Stimulated activated CD4-positive, alpha-beta T cell treated with anti-CD3 and anti-CD28 coated beads, Interleukin-15, amount 100 ng/mL, for 1 hour (primary cell): ENCODE measurements at regions not wholly inside any gene's neighbourhood (a gene's known extent, or its start where the extent isn't known, plus 50 kb on each side); places are given as distances from the start of the nearest gene placed in this dataset.

Experiments used
- DNase-seq, 2 donors: peaks; one replicate each; pipeline ENCODE4 v3.0.0-alpha.2; 2020; ENCODE audit warnings: low read depth in 1 of 2, low spot score in 1 of 2

DNA sequence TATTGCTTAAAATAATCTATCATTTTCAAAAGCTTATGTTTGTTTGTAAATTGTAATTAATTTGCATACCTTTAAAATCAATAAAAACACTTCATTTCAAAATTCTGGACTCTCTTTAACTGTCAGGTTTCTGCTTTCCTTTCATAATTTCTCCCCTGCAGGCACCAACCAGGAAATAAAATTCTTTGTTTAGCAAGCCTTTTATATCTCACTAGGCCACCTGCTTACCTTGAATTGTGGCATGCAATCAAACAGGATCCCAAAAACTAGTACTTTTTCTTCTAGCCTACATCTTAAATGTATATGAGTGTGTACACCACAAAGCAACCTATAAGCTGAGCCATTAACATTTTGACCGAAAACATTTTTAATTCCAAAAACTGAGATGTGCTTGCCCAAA is 233.1 kb downstream of the NR4A2 start:
- DNase-seq = no peak

DNA sequence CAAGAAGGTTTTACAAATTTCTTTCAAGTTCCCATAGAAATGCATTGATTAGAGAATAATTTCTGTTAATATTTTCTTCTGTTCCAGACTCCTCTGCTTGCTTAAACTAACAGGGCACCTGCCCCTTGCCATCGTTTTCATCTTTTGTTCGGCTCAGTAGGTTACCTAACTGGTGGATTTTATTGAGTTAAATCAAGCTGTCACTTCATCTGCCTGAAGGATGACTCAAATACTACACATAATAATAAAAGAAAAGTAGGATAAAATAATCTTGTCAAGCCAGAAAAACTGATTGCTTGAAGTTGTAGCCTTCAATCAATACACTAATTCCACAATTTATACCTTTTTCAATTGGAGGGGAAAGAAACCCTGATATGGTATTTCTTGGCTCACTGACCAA is 234.0 kb downstream of the NR4A2 start:
- no peak for DNase-seq

DNA sequence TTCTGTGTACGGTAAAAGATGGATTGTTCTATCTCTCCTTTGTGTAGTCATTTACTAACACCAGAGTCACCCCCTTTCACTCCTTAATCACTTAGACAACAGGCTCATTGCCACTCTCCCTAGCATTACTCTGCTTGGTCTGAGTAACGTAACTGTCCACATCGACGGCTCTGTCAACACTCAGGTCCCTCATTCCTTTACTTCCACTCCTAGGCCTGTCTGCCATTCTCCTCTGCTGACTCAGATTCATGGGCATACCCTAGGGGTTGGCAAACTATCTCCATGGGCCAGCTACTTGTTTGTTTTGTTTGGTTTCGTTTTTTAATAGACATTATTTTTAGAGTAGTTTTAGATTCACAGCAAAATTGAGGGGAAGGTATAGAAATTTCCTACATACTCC is 243.9 kb downstream of the NR4A2 start:
- DNase-seq = no peak

DNA sequence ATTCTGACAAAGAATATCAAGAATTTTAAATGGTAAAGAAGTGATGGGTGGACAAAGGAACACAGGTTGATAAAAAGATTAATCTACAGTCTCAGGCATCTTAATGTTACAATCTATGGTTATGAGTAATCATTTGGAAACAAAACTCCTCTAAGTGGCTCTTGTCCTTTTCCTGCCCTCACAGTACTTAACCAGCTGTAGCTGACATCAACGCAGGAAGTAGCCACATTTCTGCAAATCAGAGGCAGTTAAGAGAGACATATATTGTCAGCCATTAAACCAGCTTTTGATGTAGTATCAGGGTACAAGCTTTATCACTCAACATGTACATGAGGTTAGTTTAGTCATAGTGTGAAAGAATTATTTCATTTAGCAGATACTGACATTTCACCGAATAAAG is 244.6 kb downstream of the NR4A2 start:
- DNase-seq = no peak

DNA sequence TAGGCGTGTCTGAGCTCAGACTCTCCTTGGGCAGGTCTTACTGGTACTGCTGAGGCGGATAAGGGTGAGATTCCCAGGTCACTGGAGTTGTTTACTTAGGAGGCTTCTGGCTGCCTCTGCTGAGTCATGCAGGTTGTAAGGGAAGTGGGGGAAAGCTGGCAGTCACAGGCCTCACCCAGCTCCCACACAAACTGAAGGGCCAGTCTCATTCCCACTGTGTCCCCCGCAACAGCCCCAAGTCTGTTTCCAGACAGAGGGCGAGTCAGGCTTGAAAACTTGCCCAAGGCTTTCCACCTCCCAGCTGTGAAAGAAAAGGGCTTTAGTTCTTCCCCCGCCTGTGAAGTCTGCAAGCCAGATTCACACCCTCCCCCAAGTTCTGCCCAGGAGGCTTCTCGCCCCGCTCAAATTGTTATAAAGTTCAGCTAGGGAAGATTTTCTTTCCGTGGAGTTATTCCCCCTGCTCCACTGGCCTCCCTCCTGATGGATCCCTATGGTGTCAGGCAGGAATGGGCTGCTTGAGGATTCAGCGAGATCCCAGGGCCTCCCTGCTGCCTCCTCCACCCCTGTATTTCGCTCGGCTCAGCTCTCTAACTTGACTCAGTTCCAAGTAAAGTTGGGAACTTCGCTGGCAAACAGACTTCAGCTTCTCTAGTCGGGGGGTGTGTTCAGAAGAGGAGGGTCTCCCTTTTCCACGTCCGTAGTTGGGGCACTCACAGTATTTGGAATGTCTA is 248.6 kb downstream of the NR4A2 start:
- DNase-seq = no peak

DNA sequence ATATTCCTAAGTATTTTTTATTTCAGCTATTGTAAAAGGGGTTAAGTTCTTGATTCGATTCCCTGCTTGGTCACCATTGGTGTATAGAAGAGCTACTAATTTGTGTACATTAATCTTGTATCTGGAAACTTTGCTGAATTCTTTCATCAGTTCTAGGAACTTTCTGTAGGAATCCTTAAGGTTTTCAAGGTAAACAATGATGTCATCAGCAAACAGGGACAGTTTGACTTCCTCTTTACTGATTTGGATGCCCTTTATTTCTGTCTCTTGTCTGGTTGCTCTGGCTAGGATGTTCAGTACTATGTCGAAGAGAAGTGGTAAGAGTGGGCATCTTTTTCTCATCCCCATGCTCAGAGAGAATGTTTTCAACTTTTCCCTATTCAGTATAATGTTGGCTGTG is 252.7 kb downstream of the NR4A2 start:
- DNase-seq = no peak

DNA sequence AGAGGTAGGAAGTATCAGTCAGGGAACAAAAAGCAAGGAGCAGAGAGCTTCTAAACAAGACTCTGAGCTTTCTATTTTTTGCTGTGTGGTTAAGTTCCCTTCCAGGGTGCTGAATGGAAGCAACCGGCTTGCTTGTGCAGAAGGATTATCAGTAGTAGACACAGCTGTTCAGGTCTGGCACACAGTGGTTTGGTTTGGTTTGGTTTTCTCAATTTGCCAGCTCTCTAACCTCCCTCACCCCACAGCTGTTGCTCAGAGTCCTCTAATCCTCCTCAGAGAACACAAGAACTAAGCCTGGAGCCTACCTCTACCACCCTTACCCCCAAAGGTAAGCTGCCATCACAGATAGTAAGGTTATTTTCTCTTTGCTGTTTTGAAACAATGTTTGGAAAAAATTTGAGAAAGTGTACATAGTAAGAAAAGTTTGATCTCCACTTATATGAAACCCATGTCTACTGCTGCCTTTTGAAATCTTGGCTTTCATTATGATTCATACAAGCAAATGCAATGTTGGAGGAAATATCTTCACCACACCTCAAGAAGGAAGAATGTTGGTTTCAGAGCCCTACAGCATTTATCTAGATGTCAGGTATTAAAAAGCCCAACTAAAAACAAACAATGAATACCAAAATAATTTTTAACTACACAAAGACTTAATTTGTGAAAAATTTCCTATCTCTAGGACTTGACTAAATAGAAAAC is 255.3 kb downstream of the NR4A2 start:
- DNase-seq = no peak

DNA sequence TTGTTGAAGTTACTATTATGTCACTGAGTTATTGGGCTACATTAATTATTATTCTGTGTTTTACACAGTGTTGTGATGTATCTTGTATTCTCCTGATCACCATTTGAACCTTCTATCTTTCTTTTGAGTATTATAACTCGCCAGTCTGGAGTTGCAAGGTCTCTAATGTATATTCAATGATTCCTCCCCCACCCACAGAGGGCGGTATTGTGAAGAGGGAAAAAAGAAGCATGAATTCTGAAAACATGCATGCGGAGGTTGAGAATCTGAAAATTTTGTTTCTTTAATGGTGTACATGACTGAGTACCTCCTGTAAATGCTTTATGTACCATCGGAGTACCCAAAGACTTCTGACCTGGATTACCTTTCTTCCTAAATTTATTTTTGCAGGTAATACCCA is 266.6 kb downstream of the NR4A2 start:
- DNase-seq = no peak

DNA sequence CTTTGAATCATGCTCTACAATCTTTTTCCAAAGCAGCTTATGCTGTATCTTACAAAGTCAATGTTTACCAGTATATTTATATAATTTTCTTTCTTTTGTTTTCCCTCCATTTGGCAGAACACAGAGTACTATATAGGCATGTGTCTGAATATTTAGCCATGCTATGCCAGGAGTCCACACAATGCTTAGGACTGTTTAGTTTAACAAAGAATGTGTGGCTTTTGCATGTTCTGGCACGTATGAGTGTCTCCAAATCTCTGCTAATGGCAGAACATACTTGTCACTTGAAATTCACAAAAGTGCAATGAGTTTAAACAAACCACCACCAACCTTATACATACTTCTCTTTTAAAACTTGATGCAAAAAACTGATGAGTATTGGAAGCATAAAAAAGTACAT is 268.0 kb downstream of the NR4A2 start:
- DNase-seq = no peak

DNA sequence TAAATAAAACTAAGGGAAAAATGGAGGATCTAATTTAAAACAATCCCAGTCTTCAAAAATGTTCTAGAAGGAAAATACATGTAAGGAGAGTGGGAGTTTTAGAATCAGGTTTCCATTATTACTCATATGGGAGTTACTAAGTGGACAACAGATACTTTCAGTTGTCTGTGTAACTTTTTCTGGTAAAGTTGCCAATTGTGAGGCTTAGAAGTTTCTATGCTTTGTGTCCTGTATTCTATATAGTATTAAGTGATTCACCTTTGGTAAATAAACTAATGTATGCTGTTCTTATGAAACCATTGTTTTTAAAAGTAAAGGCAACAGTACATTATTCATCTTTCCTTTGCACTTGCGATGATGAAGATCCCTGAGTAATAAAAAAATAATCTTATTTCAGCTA is 274.9 kb downstream of the NR4A2 start:
- no peak for DNase-seq

DNA sequence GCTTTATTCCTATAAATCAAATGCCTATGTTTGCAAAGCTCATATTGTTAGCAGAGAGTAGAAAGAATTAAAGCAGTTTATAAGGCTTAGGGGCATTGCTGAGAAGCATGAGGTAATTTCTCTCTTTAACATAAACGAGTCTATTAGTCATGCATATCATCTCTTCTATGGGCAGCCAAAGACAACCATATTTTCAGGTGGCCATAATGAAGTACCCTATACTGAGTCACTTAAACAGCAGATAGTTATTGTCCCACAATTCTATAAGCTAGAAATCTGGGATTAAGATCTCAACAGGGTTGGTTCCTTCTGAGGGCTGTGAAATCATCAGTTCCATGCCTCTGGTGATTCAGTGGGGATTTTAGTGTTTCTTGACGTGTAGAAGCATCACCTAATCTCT is 277.5 kb downstream of the NR4A2 start:
- DNase-seq = no peak

DNA sequence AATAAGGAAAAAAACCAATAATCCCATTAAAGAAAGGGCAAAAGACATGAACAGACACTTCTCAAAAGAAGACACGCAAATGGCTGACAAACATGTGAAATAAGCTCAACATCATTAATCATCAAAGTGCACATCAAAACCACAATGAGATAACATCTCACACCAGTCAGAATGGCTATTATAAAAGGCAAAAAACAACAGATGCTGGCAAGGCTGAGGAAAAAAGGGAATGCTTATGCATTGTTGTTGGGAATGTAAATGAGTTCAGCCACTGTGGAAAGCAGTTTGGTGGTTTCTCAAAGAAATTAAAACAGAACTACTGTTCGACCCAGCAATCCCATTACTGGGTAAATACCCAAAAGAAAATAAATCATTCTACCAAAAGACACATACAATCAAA is 285.6 kb downstream of the NR4A2 start:
- DNase-seq = no peak

DNA sequence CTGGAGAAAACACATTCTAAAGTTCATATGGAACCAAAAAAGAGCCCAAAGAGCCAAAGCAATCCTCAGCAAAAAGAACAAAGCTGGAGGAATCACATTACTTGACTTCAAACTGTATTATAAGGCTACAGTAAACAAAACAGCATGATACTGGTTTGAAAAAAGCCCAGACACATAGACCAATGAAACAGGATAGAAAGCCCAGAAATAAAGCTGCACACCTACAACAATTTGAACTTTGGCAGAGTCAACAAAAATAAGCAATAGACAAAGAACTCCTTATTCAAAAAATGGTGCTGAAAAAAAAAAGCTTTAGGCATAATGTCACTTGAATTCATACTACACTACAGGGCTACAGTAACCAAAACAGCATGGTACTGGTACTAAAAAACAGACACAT is 289.6 kb downstream of the NR4A2 start:
- DNase-seq = no peak

DNA sequence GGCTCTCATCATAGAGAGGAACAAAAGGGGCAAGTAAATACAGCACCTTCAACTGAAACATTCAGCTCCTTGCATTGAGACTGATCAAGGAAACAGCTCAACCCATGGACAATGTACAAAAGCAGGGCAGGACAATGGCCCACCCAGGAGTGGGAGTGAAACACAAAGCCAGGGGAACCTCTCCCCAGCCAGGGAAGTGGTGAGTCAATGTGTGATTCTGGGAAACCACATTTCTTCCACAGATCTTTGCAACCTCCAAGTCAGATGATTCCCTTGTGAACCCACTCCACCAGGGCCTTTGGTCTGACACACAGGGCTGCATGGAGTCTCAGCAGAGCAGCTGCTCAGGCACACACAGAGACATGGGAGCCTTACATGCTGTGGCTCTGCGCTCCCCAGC is 294.5 kb downstream of the NR4A2 start:
- DNase-seq = no peak

DNA sequence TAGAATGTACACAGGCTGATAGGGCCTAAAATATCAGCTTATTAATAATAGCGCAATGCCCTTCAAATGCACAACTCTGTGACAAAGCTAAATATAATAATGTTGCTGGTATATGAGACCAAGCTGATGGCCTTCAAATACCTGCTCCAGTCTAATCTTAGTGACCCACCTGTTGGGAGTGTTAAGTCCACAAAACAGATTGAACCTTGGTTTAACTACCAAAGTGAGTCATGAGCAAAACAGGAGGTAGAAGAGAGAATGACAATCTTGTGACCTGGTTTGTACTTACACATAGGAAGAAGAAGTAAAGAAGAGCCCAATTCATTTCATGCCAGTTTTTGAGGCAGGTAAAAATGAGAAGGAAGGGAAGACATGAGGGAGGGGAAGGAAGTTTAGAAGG is 295.0 kb downstream of the NR4A2 start:
- no peak for DNase-seq

DNA sequence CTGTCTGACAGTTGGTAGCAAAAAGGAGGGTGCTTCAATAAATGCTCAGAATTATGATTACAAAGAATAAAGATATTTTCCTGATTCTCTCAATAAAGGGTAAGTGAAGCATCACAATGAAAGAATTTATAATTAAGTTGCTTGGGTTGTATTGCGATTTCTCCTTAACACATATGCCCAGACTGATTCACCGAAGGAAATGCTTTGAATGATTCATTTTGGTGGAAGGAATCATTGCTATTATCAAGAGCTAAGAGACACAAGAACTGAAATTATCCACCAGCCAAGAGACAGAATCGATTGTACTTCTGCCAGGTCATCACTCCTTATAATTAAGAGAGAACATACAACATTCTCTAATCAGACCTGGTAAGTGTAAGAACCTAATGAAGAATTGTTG is 301.4 kb downstream of the NR4A2 start:
- no peak for DNase-seq

DNA sequence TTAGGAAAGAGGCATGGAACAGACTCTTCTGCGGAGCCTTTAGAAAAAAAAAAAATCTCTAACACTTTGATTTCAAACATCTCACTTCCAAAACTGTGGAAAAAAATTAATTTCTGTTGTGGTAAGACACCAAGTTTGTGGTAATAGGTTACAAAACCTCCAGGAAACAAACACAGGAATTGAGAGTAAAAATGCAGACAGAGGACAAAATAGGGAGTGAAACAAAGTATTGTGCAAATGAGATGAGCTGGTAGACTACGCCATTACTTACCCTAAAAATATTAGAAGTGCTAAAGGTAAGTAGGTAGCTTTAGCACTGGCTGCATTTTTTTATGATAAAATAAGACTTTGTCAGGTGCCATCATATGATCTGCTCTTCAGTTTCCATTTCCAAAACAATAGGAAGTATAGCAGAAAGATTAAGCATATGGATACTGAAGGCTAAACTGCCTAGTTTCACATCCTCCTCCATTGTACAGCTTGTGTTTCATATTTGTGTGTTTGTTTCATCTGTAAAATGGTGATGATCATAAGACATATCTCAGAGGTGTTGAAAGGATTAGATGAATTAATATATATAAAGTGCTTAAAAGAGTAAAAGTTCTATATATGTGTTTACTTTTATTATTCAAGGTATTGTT is 309.2 kb downstream of the NR4A2 start:
- no peak for DNase-seq

DNA sequence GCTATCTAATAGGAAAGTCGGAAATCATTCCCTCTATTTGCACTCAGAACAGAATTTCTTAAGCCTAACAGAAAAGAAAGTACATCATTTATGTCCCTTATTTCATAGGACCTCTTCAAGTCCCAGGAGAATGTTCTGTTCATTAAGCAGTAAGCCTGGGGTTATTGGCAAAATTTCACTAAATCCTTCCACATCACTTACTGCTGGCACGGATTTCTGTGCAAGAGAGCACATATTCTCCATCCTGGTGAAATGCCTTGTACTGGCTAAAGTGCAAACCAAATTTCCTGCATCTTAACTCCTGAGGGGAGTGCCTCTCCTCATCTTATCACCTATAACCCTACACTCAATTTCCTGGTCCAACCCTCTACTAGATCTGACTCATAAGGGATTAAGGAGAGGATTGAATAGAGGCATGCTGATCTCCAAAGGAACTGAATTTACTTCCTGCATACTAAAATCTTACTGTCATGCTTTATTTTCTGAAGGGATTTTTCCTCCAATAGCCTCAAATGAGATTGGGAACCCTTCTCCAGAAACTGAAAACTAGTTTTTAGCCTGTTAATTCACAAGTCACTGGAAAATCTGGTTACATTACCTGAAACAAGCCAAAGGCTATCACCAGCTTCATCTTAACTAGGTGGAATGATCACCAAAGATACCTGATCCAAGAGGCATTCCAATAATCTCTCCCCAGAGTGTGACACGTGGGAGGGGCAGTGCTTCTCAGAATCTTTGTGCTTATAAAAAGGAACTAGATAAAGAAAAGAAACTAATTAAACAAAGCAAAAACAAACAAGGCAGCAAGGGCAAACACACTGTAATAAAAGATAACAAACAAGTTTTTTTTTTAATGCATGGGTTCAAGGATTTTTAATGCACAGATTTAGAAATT is 311.1 kb downstream of the NR4A2 start:
- DNase-seq = no peak

DNA sequence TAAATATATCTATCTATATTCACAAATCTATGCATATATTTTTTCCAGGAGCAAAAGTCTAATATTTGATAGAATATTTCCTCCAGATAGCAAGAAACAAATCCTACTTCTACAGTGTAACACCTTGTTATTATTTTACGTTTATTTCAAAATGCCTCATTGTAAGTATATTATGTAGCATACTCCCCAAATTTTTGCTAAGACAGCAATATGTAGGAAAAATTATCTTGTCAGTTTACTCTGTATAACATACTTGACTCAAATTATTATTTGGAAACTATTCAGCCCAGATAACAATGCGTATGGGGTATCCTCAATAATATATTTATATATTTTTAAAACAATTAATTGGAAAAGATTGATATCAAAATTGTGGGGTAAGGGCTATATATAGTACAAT is 313.2 kb downstream of the NR4A2 start:
- no peak for DNase-seq

DNA sequence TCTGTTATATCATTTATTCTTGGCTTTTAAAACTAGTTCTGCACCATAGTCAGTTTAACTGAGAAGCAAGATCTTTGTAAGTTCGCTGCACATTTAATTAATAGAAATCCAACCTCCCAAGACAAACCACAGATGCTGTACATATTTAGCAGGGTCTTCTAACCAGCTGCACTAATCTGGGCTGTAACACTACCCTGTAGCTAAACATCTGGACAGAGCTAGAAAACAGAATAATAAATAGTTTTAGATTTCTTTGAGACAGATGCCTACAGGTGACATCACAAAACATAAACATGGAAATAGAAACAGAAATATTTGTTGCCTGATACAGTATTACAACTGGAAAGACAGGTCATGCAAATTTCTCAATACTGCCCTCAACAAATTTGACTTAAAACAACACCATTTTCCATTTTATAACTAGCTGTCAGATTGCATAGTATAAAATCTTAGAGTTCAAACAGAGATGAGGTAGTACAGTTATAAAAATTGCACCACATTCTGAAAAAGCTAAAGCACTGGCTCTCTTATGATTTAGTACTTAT is 315.1 kb downstream of the NR4A2 start:
- no peak for DNase-seq

DNA sequence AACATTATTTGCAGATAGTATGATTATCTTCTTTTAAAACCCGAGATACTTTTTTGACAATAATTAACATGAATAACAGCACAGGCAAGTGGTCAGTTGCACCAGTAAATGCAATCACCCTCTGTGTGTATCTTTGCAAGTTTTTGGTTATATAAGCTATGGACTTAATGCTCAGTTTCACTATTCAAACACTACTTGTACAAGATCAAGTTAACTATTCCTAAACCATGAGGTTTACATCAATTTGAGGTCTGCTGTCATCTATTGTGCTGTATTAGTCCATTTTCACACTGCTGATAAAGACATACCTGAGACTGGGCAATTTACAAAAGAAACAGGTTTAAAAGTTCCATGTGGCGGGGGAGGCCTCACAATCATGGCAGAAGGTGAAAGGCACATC is 323.2 kb downstream of the NR4A2 start:
- no peak for DNase-seq
